Endodermal cell (in vitro differentiated cells): ENCODE measurements at regions not wholly inside any gene's neighbourhood (a gene's known extent, or its start where the extent isn't known, plus 50 kb on each side); places are given as distances from the start of the nearest gene placed in this dataset.

Experiments used
- DNase-seq: peaks from one replicate; pipeline ENCODE4 v3.0.0-alpha.2; 2017
- H3K27ac ChIP-seq: 2 replicates; pipeline ENCODE4 v1.5.1; 2013; ENCODE audit warnings: mild to moderate bottlenecking, low read depth, low read length, moderate library complexity
- H3K27me3 ChIP-seq: 2 replicates; pipeline ENCODE4 v1.6.1; 2013; ENCODE audit warnings: mild to moderate bottlenecking, low read length, moderate library complexity; ENCODE audit not compliant: insufficient read depth, control insufficient read depth, poor library complexity, severe bottlenecking
- H3K36me3 ChIP-seq: 2 replicates; pipeline ENCODE4 v1.7.0; 2013; ENCODE audit warnings: mild to moderate bottlenecking, low read length, moderate library complexity; ENCODE audit not compliant: control insufficient read depth, insufficient read depth
- H3K4me1 ChIP-seq: one replicate; pipeline ENCODE4 v1.7.0; 2013; ENCODE audit warnings: low read length; ENCODE audit not compliant: control insufficient read depth, insufficient read depth
- H3K4me3 ChIP-seq: 2 replicates; pipeline ENCODE4 v1.5.1; 2013; ENCODE audit warnings: mild to moderate bottlenecking, low read length, moderate library complexity
- H3K9ac ChIP-seq: 2 replicates; pipeline ENCODE4 v1.6.1; 2013; ENCODE audit warnings: mild to moderate bottlenecking, low read length, moderate library complexity; ENCODE audit not compliant: poor library complexity, severe bottlenecking; ENCODE audit errors: extremely low read depth
- H3K9me3 ChIP-seq: 2 replicates; pipeline ENCODE4 v1.6.1; 2013; ENCODE audit warnings: mild to moderate bottlenecking, low read length, moderate library complexity; ENCODE audit not compliant: control insufficient read depth
- H3K27ac Mint-ChIP-seq: 2 replicates; pipeline ENCODE4 v1.8.0; 2020; ENCODE audit warnings: mixed read lengths
- H3K27me3 Mint-ChIP-seq: 2 replicates; pipeline ENCODE4 v1.8.0; 2021; ENCODE audit warnings: mild to moderate bottlenecking, mixed read lengths; ENCODE audit not compliant: insufficient read depth
- H3K36me3 Mint-ChIP-seq: 2 replicates; pipeline ENCODE4 v1.8.0; 2020; ENCODE audit warnings: low read depth, mixed read lengths
- H3K4me1 Mint-ChIP-seq: 2 replicates; pipeline ENCODE4 v1.8.0; 2020; ENCODE audit warnings: mixed read lengths
- H3K4me3 Mint-ChIP-seq: 2 replicates; pipeline ENCODE4 v1.8.0; 2020; ENCODE audit warnings: mild to moderate bottlenecking, moderate library complexity, mixed read lengths
- H3K9me3 Mint-ChIP-seq: 2 replicates; pipeline ENCODE4 v1.8.0; 2020; ENCODE audit warnings: mild to moderate bottlenecking, mixed read lengths
- WGBS, 2 experiments: methylation state at CpG; one replicate each; pipeline versions ENCODE4 v1.1.5 to v1.1.7; 2013; ENCODE audit warnings: missing lambda C conversion rate in 2 of 2, mixed read lengths in 1 of 2; ENCODE audit not compliant: insufficient coverage in 1 of 2, insufficient read length in 1 of 2; 5-methylcytosine and 5-hydroxymethylcytosine counted together
- TF ChIP-seq, protein P1 (sequence below): fragments of 200-600 bp; sonication (generic); conservative IDR thresholded peaks from 2 replicates; pipeline ENCODE4 v1.5.0; 2021; ENCODE audit warnings: antibody characterized with exemption, mild to moderate bottlenecking

DNA sequence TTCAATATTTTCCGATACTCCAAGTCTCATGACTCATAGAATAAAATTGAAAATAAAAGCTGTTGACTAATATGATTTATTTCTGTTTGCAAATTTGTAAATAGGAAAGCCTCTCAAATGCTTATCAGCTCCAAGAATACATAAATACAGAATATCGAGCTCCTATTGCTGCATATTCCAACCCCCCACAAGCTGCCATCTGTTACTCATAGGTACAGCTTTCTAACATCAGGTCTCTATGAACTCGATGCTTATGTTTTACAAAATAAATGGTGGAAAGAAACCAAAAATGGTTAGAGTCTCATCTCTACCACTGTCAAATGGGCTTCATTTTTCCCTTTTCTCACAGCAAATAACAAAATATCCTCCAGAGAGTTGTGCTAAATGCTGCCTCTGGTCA lies 631.6 kb upstream of the CDH18 start:
- Mint-ChIP-seq H3K9me3 (no peaks in the 10 kb centered on the region), H3K27ac (no peak overlapping the region), H3K27me3 (no peaks in the 10 kb centered on the region), H3K4me3 (no peak overlapping the region), H3K4me1 (peaks cover 5% of the 10 kb centered on the region), H3K36me3 (no peaks in the 10 kb centered on the region)
- H3K4me3 ChIP-seq, result no peak overlapping the region
- H3K4me1 ChIP-seq, result no peaks in the 10 kb centered on the region
- H3K9ac ChIP-seq, result no peak overlapping the region
- H3K36me3 ChIP-seq, result no peaks in the 10 kb centered on the region
- TF ChIP-seq, protein P1, sequence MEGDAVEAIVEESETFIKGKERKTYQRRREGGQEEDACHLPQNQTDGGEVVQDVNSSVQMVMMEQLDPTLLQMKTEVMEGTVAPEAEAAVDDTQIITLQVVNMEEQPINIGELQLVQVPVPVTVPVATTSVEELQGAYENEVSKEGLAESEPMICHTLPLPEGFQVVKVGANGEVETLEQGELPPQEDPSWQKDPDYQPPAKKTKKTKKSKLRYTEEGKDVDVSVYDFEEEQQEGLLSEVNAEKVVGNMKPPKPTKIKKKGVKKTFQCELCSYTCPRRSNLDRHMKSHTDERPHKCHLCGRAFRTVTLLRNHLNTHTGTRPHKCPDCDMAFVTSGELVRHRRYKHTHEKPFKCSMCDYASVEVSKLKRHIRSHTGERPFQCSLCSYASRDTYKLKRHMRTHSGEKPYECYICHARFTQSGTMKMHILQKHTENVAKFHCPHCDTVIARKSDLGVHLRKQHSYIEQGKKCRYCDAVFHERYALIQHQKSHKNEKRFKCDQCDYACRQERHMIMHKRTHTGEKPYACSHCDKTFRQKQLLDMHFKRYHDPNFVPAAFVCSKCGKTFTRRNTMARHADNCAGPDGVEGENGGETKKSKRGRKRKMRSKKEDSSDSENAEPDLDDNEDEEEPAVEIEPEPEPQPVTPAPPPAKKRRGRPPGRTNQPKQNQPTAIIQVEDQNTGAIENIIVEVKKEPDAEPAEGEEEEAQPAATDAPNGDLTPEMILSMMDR, result no peak
- H3K27ac ChIP-seq, result no peak overlapping the region
- WGBS, 2 experiments, result 96% methylated on average over 2 of the region's 3 CpGs; no CpG with 5 or more reads in 1 of the 2 experiments
- no peak for DNase-seq
- no peaks in the 10 kb centered on the region for H3K27me3 ChIP-seq
- no peaks in the 10 kb centered on the region for H3K9me3 ChIP-seq

DNA sequence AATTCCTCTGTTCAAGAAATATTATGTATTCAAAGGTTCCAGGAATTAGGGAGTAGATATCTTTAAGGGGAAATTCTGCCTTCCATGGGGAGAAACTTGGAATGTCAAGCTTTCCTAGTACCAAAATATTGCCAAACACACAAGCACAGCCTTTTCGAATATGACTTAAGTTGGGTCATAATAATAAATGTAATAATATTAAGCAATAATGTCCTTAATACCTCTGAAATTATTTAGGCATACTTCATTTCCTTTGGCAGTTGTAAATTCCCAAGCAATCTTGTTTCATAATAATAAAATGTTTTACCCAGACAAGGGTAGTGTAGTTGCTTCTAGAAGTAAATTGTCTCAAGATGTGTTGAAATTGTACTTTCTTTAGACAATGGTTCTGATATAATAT lies 630.3 kb upstream of the CDH18 start:
- Mint-ChIP-seq H3K27ac (no peak overlapping the region), H3K36me3 (no peaks in the 10 kb centered on the region), H3K4me3 (no peak overlapping the region), H3K9me3 (peaks cover 1% of the 10 kb centered on the region), H3K4me1 (peaks cover 5% of the 10 kb centered on the region), H3K27me3 (no peaks in the 10 kb centered on the region)
- H3K4me1 ChIP-seq, result no peaks in the 10 kb centered on the region
- no peaks in the 10 kb centered on the region for H3K36me3 ChIP-seq
- no peaks in the 10 kb centered on the region for H3K9me3 ChIP-seq
- no peak overlapping the region for H3K9ac ChIP-seq
- H3K27ac ChIP-seq, result no peak overlapping the region
- TF ChIP-seq, protein P1, result no peak
- no peak for DNase-seq
- H3K27me3 ChIP-seq, result no peaks in the 10 kb centered on the region
- no CpG with 5 or more reads among the region's 1 CpG for WGBS, 2 experiments
- no peak overlapping the region for H3K4me3 ChIP-seq

DNA sequence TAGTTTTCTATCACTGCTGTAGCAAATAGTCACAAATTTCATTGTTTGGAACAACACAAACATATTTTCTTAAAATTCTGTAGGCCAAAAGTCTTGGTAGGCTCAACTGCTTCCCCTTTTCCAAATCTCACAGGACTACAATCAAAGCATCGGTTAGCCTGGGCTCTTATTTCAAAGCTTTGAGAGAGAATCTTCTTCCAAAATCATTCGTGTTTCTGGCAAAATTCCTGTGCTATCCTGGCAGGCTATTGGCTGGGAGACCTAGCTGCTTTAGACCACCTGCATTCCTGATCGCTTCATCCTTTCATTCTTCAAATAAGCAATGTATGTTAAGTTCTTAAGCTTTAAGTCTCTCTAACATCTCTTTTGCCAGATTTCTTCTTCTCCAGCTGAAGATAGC lies 629.8 kb upstream of the CDH18 start:
- no peaks in the 10 kb centered on the region for H3K4me1 ChIP-seq

More for the DNA sequence above, 629.8 kb upstream of the CDH18 start:
- no peaks in the 10 kb centered on the region for H3K9me3 ChIP-seq
- H3K36me3 ChIP-seq, result no peaks in the 10 kb centered on the region
- no peak overlapping the region for H3K4me3 ChIP-seq
- H3K27ac ChIP-seq, result no peak overlapping the region
- TF ChIP-seq, protein P1, result no peak
- H3K36me3 Mint-ChIP-seq, result no peaks in the 10 kb centered on the region
- H3K27ac Mint-ChIP-seq, result no peak overlapping the region
- 72 to 86% methylated on average over 3 of the region's 3 CpGs for WGBS, 2 experiments
- H3K4me3 Mint-ChIP-seq, result no peak overlapping the region
- DNase-seq, result peak; percentile 47
- H3K27me3 Mint-ChIP-seq, result no peaks in the 10 kb centered on the region
- no peaks in the 10 kb centered on the region for H3K27me3 ChIP-seq
- H3K4me1 Mint-ChIP-seq, result peaks cover 5% of the 10 kb centered on the region
- H3K9ac ChIP-seq, result no peak overlapping the region
- H3K9me3 Mint-ChIP-seq, result peaks cover 6% of the 10 kb centered on the region
